Astrocyte (in vitro differentiated cells and primary cell): ENCODE measurements at regions not wholly inside any gene's neighbourhood (a gene's known extent, or its start where the extent isn't known, plus 50 kb on each side); places are given as distances from the start of the nearest gene placed in this dataset.

Source experiments
- EZH2 ChIP-seq: IDR thresholded peaks from 2 replicates; pipeline ENCODE4 v1.6.1; 2012; ENCODE audit warnings: mild to moderate bottlenecking, low read length, inconsistent platforms; ENCODE audit not compliant: insufficient read depth
- TF ChIP-seq, protein P1 (sequence below): IDR thresholded peaks from 2 replicates; pipeline ENCODE4 v1.5.1; 2011; ENCODE audit warnings: low read depth, mild to moderate bottlenecking, inconsistent platforms, low read length, moderate library complexity; ENCODE audit not compliant: insufficient read depth

DNA sequence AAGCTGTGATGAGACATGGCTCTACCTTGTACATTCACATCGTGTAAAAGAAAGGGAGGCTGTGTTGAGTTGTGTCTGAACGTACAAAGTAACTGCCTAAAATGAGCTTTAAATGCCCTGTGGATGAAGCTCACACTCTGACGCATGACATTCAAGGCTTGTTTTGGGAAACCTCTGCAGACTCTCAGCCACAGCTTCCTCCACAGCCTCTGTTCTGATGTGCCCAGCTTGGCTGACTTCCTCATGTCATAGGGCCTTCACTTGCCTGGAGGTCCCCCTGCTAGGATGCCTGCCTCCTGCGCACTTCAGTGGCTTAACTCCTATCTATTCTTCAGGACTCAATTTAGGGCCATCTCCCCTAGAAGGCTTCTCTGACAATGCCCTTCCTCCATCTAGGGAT, 230.0 kb upstream of the HABP2 start:
- TF ChIP-seq, protein P1, sequence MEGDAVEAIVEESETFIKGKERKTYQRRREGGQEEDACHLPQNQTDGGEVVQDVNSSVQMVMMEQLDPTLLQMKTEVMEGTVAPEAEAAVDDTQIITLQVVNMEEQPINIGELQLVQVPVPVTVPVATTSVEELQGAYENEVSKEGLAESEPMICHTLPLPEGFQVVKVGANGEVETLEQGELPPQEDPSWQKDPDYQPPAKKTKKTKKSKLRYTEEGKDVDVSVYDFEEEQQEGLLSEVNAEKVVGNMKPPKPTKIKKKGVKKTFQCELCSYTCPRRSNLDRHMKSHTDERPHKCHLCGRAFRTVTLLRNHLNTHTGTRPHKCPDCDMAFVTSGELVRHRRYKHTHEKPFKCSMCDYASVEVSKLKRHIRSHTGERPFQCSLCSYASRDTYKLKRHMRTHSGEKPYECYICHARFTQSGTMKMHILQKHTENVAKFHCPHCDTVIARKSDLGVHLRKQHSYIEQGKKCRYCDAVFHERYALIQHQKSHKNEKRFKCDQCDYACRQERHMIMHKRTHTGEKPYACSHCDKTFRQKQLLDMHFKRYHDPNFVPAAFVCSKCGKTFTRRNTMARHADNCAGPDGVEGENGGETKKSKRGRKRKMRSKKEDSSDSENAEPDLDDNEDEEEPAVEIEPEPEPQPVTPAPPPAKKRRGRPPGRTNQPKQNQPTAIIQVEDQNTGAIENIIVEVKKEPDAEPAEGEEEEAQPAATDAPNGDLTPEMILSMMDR = no peak
- TF ChIP-seq EZH2 = no peak
